ENCODE measurements at regions not wholly inside any gene's neighbourhood (a gene's known extent, or its start where the extent isn't known, plus 50 kb on each side); places are given as distances from the start of the nearest gene placed in this dataset.
"Not testable (repeated sequence)": the region's sequence is repeated elsewhere in the genome, so short reads cannot be mapped to it uniquely, and the experiment has no call there.

GRCh38 chr12:91880528-91880927 is 265.1 kb downstream of the BTG1 start:
- DNase-seq = no peak

- DNase-seq = no peak
These were observed 268.0 kb downstream of the BTG1 start for GRCh38 chr12:91877456-91878235.

GRCh38 chr12:91877022-91877421 is 268.6 kb downstream of the BTG1 start:
- no peak for DNase-seq

- DNase-seq = not testable (repeated sequence)
These were observed 270.0 kb downstream of the BTG1 start for GRCh38 chr12:91875671-91876070.

- no peak for DNase-seq
These were observed 271.4 kb downstream of the BTG1 start for GRCh38 chr12:91874086-91874865.

- no peak for DNase-seq
These were observed 273.9 kb downstream of the BTG1 start for GRCh38 chr12:91871751-91872150.

- DNase-seq = no peak
These were observed 274.6 kb downstream of the BTG1 start for GRCh38 chr12:91870872-91871707.

GRCh38 chr12:91868054-91868453 is 277.6 kb downstream of the BTG1 start:
- no peak for DNase-seq

- no peak for DNase-seq
These were observed 279.1 kb downstream of the BTG1 start for GRCh38 chr12:91866566-91866965.

- DNase-seq = no peak
These were observed 281.9 kb downstream of the BTG1 start for GRCh38 chr12:91863702-91864101.

GRCh38 chr12:91861554-91861953 is 284.1 kb downstream of the BTG1 start:
- no peak for DNase-seq

- DNase-seq = no peak
These were observed 286.3 kb downstream of the BTG1 start for GRCh38 chr12:91859347-91859746.

GRCh38 chr12:91857813-91858542 is 287.7 kb downstream of the BTG1 start:
- DNase-seq = no peak

- no peak for DNase-seq
These were observed 290.9 kb downstream of the BTG1 start for GRCh38 chr12:91854725-91855124.

GRCh38 chr12:91853350-91854127 is 292.1 kb downstream of the BTG1 start:
- DNase-seq = no peak

GRCh38 chr12:91852634-91853033 is 293.0 kb downstream of the BTG1 start:
- DNase-seq = no peak

GRCh38 chr12:91851741-91852477 is 293.7 kb downstream of the BTG1 start:
- DNase-seq = no peak

GRCh38 chr12:91846466-91847055 is 299.1 kb downstream of the BTG1 start:
- DNase-seq = no peak

GRCh38 chr12:91845365-91845764 is 300.3 kb downstream of the BTG1 start:
- DNase-seq = no peak

- no peak for DNase-seq
These were observed 303.8 kb downstream of the BTG1 start for GRCh38 chr12:91841822-91842221.

- DNase-seq = no peak
These were observed 308.9 kb downstream of the BTG1 start for GRCh38 chr12:91836696-91837095.

Data from retina (tissue), 1 donor.